ENCODE measurements at regions not wholly inside any gene's neighbourhood (a gene's known extent, or its start where the extent isn't known, plus 50 kb on each side); places are given as distances from the start of the nearest gene placed in this dataset.

DNA sequence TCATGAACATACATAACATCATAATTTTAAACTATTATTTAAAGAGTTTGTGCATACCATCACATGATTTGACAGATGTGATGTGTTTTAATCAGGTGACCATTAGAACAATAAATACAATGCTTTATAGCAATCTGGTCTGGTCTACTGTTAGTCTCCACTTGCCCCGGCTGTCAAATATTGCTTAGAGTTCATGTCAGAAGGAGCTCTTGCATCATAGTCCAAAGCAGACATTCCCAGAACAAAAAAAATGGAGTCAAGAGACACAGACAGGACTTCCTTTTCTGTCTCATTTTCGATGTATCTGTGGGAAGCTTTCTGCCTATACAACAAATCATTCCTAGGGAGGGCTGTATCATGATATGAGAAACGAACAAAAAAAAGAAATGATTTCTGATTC, 979.2 kb upstream of the WWC1 start:
- intact Hi-C loops (cut with DNase I) = no loop called here
- DNase-seq (ENCODE audit: low spot score) (no peak), ATAC-seq (no peak)

DNA sequence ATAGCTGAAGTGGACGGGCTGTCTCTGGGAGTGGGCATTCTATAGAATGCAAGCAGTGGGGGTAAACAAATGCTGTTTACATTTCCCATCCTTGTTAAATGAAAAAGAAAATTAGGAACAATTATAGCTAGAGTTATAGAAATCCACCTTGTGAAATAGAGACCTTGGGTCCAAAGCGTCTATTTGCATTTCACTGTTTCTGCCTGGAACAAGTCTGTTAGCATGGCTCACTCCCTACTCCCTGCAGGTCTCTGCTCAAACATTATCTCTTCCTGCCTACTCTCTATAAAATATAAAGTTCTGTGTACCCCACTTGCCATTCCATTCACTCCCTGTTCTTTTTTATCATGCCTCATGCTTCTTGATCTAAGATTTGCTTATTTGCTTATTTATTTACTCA, 975.7 kb upstream of the WWC1 start:
- DNase-seq (ENCODE audit: low spot score) (no peak), ATAC-seq (no peak)
- intact Hi-C loops (cut with DNase I) = no loop called here

DNA sequence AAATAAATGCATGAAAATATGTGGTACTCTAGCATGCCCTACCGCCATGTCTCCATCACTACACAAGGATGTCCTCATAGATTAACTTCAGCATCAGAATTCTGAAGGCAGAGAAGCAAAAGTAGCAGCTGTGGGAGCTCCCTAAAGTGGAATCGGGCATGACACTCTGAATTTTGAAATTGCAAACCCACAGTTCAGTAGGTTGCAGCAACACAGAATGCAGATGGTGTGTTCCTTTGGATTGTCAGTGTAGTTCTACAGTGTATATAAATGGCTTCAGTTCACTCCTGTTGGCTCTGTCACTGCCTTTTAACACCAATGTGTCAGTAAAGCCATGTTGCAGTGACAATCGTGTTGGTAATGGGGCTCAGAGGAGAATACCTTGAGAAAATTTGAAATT, 973.6 kb upstream of the WWC1 start:
- DNase-seq (ENCODE audit: low spot score) (no peak), ATAC-seq (no peak)
- intact Hi-C loops (cut with DNase I) = no loop called here

DNA sequence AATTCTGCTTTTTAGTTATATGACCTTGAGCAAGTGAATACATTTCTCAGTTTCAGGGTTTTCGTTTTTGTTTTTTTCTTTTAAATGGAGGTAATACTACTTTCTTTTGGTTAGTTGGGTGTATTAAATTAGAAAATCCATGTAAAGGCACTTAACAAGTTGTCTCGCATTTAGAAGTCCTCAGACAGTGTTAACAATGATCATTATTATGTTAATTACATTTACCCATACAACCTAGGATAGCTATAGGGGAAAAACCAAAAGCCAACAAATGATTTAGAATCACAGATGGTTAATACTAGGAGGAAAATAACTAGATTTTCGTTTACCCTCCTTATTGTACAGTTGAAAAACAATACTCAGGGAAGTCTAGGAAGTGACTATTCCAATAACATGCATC, 972.2 kb upstream of the WWC1 start:
- intact Hi-C loops (cut with DNase I) = no loop called here
- ATAC-seq (no peak), DNase-seq (ENCODE audit: low spot score) (no peak)

- no peak for ATAC-seq
- intact Hi-C loops (cut with DNase I) = no loop called here
Observed at GRCh38 chr5:167320019-167320418, 971.4 kb upstream of the WWC1 start.

DNA sequence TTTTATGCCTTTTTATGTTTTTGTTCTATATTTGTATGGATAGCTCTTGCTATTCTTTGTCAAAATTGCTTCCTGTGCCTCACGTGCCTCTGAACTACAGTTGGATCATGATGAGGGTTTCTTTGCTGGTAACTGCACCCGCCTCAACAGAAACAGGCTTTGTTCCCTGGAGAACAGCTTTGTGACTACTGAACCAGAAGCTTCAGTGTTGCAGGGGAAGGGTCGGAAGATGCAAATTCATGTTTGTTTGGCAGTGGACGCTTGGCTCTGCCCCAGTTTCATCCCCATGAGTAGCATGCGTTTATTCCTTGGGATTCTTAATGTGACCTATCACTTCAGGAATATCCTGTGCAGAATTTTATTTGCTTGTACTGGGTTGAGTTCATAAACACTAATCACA, 959.1 kb upstream of the WWC1 start:
- DNase-seq (ENCODE audit: low spot score) = no peak
- ATAC-seq = no peak
- intact Hi-C loops (cut with DNase I) = no loop called here

More at GRCh38 chr5:167320019-167320418, 971.4 kb upstream of the WWC1 start:
- DNase-seq (ENCODE audit: low spot score) = no peak

- intact Hi-C loops (cut with DNase I) = no loop called here
- DNase-seq (ENCODE audit: low spot score) = no peak
- no peak for ATAC-seq
Observed at GRCh38 chr5:167336161-167336560, 955.3 kb upstream of the WWC1 start.

GRCh38 chr5:167339205-167339604, 952.2 kb upstream of the WWC1 start:
- no peak for ATAC-seq
- intact Hi-C loops (cut with DNase I) = no loop called here
- DNase-seq (ENCODE audit: low spot score) = no peak

DNA sequence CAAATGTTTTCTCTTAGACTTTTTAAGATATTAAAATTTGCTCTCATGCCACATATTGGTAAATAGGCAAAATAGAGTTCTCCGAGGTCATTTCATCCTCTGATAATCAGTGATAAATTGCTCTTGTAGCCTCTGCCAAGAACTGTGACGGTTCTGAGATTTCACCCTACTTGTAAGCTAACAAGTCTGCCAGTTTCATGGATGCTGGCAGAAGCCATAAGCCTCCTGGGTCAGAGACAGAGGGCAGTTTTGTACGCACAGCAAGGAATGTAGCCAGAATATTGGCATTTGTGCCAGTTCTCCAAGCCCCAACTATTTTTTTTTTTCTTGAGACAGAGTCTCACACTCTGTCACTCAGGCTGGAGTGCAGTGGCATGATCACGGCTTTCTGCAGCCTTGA, 945.0 kb upstream of the WWC1 start:
- ATAC-seq (no peak), DNase-seq (ENCODE audit: low spot score) (no peak)
- intact Hi-C loops (cut with DNase I) = no loop called here

DNA sequence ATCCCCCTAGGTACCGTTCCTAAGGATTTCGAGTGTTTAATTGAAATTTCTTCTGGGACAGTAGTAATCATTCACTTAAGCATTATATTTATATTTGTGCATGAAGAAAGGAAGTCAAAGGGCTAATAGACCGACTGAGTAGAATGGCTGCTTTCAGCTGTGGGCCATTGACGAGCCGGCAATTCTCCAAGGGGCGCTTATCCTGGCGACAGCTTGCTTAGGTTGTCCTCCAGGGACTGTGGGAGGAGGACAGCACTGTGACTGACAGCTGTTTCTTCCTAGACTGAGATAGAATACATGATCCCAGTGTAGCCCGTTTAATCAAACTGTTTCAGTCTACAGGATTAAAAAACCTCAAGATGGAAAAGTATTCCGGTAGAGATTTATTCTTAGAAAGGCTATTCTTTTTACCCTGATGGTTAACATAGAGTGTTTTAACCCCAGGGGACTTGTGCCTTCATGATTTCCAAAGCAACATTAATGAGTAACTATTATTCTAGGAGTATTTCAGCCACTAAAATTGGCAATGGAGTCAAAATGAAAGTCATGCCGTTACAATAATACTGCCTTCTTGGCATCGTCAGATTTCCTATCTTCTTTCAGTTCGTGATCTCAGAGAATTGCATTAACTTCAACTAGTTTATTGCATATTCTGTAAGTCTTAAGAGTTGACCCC, 943.1 kb upstream of the WWC1 start:
- intact Hi-C loops (cut with DNase I) = no loop called here
- DNase-seq (ENCODE audit: low spot score) (no peak), ATAC-seq (no peak)

DNA sequence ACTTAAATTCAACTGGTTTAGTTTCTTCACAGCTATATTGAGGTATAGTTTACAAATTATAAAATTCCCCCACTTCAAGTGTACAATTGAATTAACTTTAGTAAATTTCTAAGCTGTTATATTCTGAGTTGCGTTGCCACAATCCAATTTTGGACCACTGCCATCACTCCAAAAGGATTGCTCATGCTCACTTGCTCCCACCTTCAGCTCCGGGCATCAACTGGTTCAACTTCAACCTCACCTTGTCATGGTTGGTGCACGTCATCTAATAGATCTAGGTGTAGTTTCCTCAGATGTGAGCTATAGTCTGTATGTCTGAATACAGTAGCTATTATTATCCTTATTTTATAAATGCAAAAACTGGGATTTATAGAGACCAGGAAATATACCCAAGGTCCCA, 942.5 kb upstream of the WWC1 start:
- intact Hi-C loops (cut with DNase I) = no loop called here
- DNase-seq (ENCODE audit: low spot score) = no peak

GRCh38 chr5:167351316-167351715, 940.1 kb upstream of the WWC1 start:
- DNase-seq (ENCODE audit: low spot score) = no peak
- intact Hi-C loops (cut with DNase I) = no loop called here
- ATAC-seq = no peak

More for the DNA sequence above, 942.5 kb upstream of the WWC1 start:
- no peak for ATAC-seq

DNA sequence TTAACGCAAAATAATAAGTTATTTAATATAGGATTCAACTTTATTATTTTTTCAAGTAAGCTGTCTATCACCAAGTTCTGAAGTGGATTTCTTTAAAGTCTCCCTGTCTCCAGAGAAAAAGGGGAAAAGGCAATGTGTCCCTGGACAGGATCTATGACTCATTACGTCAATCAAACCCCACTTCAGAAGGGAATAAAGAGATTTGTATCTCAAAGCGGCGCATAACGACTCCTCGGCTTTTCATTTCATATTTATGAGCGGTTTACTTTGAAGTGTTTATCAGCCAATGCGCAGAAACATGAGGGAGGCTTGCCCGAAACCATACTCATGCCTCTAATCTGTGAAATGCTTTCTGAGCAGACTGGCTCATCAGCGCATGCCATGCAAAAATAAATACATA, 938.6 kb upstream of the WWC1 start:
- intact Hi-C loops (cut with DNase I) = no loop called here
- DNase-seq (ENCODE audit: low spot score) (no peak), ATAC-seq (no peak)

GRCh38 chr5:167355346-167355745, 936.1 kb upstream of the WWC1 start:
- DNase-seq (ENCODE audit: low spot score) = no peak
- intact Hi-C loops (cut with DNase I) = no loop called here
- ATAC-seq = no peak

DNA sequence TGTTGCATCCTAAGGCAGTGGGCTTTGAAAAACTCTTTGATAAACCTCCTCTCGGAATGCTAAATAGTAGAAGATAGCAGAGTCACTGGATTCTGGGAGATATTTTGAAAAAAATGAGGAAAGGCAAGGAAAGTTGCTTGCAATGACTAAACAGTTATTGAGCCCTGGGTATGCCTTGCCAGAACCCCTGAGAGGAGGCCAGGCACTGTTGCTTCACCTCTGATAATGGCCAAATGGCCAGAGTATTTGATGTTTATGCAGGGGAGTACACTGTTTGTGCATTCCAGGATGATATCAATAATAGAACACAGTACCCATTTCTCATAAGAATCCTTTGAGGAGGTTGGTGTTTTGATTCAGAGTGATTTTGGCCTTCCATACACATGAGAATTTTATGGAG, 935.1 kb upstream of the WWC1 start:
- DNase-seq (ENCODE audit: low spot score) (no peak), ATAC-seq (no peak)
- intact Hi-C loops (cut with DNase I) = no loop called here

GRCh38 chr5:167358868-167359492, 932.5 kb upstream of the WWC1 start:
- DNase-seq (ENCODE audit: low spot score) = no peak
- ATAC-seq = no peak
- intact Hi-C loops (cut with DNase I) = no loop called here

- DNase-seq (ENCODE audit: low spot score) (no peak), ATAC-seq (no peak)
- intact Hi-C loops (cut with DNase I) = no loop called here
Observed at GRCh38 chr5:167361795-167362194, 929.6 kb upstream of the WWC1 start.

DNA sequence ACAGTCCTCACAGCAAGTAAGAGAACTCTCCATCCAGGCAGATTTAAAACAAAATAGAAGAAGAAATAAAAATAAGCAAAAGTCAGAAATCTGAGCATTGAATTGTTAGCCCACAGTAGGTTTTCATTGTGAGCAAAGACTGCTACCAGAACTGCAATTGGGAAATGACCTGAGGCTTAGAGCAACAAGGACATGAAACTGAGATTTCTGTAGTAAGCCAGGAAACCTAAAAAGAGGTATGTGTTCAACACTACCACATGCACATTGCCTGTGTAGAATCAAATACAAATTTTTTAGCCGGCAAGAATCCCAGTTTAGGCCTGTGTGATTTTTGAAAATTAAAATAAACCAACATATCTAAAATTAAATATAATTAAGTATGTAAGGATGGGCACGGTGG, 928.4 kb upstream of the WWC1 start:
- DNase-seq (ENCODE audit: low spot score) (no peak), ATAC-seq (no peak)
- intact Hi-C loops (cut with DNase I) = no loop called here

GRCh38 chr5:167375125-167375524, 916.3 kb upstream of the WWC1 start:
- ATAC-seq (no peak), DNase-seq (ENCODE audit: low spot score) (no peak)
- intact Hi-C loops (cut with DNase I) = no loop called here

- ATAC-seq (no peak), DNase-seq (ENCODE audit: low spot score) (no peak)
- intact Hi-C loops (cut with DNase I) = no loop called here
Observed at GRCh38 chr5:167378894-167379723, 912.3 kb upstream of the WWC1 start.

Measured in sciatic nerve (tissue), 2 donors.